ENCODE measurements at regions not wholly inside any gene's neighbourhood (a gene's known extent, or its start where the extent isn't known, plus 50 kb on each side); places are given as distances from the start of the nearest gene placed in this dataset.

DNA sequence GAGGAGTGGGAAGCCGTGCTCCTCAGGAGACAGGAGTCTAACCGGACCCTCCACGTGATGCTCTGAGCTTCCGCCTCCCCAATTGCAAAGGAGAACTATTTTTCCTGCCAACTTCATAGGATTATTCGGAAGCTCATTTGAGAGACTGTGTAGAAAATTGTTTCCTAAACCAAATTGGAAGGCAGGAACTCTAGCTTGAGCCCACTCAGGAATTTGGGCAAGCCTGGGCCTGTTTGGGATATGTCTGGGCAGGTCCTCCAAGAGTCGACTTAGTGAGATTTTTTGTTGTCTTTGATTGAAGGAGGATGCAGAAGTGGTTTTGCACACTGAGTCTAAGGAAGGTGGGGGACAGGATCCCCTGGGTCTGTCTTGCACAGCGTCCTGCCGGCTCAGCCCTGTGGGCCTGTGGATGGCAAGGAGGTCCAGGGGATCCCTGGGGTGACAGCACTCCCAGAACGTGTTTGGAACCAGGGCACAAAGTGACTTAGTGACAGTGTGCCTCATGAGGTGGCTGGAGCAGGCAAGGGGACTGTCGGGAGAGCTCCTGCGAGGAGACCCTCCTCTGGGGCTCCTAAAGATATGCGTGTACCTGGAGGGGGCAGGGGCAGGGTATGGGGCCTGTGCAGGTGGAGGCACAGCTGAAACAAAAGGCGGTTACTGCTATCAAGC, 283.3 kb downstream of the NSG2 start:
- TF ChIP-seq, protein P1, sequence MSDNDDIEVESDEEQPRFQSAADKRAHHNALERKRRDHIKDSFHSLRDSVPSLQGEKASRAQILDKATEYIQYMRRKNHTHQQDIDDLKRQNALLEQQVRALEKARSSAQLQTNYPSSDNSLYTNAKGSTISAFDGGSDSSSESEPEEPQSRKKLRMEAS (IDR thresholded peaks at IDR 0.05; ENCODE audit: low read depth, low read length) = no peak
- TF ChIP-seq, protein P2, sequence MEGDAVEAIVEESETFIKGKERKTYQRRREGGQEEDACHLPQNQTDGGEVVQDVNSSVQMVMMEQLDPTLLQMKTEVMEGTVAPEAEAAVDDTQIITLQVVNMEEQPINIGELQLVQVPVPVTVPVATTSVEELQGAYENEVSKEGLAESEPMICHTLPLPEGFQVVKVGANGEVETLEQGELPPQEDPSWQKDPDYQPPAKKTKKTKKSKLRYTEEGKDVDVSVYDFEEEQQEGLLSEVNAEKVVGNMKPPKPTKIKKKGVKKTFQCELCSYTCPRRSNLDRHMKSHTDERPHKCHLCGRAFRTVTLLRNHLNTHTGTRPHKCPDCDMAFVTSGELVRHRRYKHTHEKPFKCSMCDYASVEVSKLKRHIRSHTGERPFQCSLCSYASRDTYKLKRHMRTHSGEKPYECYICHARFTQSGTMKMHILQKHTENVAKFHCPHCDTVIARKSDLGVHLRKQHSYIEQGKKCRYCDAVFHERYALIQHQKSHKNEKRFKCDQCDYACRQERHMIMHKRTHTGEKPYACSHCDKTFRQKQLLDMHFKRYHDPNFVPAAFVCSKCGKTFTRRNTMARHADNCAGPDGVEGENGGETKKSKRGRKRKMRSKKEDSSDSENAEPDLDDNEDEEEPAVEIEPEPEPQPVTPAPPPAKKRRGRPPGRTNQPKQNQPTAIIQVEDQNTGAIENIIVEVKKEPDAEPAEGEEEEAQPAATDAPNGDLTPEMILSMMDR (IDR thresholded peaks at IDR 0.05; ENCODE audit: low read depth, low read length) = no peak
- TF ChIP-seq POLR2A (IDR thresholded peaks at IDR 0.05; ENCODE audit: extremely low read depth, insufficient read length) (no peak), MYC (IDR thresholded peaks at IDR 0.05; ENCODE audit: low read depth, low read length) (no peak)
